ENCODE measurements at regions not wholly inside any gene's neighbourhood (a gene's known extent, or its start where the extent isn't known, plus 50 kb on each side); places are given as distances from the start of the nearest gene placed in this dataset.

DNA sequence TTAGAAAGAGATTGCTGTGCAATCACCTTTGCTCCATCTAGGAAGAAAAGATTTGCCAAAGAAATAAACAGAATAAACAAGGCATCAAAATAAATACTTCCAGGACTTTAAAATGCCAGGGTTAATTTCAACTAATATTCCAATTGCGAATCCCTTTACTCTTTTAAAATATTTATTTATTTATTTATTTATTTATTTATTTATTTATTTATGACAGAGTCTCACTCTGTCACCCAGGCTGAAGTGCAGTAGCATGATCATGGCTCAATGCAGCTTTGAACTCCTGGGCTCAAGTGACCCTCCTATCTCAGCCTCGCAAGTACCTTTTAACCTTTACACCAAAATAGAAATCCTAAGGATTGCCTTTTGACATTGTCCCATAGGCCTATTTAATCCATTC is 191.1 kb downstream of the EDN1 start:
- no peak overlapping the region for H3K4me3 Mint-ChIP-seq
- no peaks in the 10 kb centered on the region for H3K9me3 Mint-ChIP-seq
- TF ChIP-seq, protein P1, sequence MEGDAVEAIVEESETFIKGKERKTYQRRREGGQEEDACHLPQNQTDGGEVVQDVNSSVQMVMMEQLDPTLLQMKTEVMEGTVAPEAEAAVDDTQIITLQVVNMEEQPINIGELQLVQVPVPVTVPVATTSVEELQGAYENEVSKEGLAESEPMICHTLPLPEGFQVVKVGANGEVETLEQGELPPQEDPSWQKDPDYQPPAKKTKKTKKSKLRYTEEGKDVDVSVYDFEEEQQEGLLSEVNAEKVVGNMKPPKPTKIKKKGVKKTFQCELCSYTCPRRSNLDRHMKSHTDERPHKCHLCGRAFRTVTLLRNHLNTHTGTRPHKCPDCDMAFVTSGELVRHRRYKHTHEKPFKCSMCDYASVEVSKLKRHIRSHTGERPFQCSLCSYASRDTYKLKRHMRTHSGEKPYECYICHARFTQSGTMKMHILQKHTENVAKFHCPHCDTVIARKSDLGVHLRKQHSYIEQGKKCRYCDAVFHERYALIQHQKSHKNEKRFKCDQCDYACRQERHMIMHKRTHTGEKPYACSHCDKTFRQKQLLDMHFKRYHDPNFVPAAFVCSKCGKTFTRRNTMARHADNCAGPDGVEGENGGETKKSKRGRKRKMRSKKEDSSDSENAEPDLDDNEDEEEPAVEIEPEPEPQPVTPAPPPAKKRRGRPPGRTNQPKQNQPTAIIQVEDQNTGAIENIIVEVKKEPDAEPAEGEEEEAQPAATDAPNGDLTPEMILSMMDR (IDR thresholded peaks at IDR 0.05): no peak
- no peak for DNase-seq
- H3K36me3 Mint-ChIP-seq (ENCODE audit: low read depth): no peaks in the 10 kb centered on the region
- peaks cover 82% of the 10 kb centered on the region for H3K4me1 Mint-ChIP-seq (ENCODE audit: low read depth)
- no peaks in the 10 kb centered on the region for H3K27me3 Mint-ChIP-seq (ENCODE audit: insufficient read depth)
- no peak overlapping the region for H3K27ac Mint-ChIP-seq

DNA sequence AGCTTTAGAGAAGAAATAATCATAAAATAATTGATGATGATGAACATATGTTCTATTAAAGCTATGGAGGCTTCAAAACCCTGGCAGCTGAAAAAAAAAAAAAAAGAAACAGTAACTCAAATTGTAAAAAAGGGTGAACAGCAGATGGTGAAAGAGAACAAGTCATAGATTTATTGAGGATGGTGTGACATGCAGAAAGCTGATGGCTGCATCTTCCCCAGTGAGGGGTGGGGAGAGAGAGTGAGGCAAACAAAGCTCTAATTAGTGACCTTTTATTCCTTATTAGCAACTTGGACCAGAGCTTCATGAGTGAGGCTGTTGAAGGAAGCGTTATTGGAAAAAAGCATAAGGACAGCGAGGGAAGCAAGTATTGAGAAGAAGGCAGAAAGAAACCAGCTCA is 191.7 kb downstream of the EDN1 start:
- Mint-ChIP-seq H3K27ac (no peak overlapping the region), H3K36me3 (ENCODE audit: low read depth) (no peaks in the 10 kb centered on the region), H3K9me3 (no peaks in the 10 kb centered on the region), H3K4me3 (no peak overlapping the region), H3K27me3 (ENCODE audit: insufficient read depth) (no peaks in the 10 kb centered on the region), H3K4me1 (ENCODE audit: low read depth) (peaks cover 82% of the 10 kb centered on the region)
- TF ChIP-seq, protein P1 (IDR thresholded peaks at IDR 0.05): no peak
- no peak for DNase-seq

DNA sequence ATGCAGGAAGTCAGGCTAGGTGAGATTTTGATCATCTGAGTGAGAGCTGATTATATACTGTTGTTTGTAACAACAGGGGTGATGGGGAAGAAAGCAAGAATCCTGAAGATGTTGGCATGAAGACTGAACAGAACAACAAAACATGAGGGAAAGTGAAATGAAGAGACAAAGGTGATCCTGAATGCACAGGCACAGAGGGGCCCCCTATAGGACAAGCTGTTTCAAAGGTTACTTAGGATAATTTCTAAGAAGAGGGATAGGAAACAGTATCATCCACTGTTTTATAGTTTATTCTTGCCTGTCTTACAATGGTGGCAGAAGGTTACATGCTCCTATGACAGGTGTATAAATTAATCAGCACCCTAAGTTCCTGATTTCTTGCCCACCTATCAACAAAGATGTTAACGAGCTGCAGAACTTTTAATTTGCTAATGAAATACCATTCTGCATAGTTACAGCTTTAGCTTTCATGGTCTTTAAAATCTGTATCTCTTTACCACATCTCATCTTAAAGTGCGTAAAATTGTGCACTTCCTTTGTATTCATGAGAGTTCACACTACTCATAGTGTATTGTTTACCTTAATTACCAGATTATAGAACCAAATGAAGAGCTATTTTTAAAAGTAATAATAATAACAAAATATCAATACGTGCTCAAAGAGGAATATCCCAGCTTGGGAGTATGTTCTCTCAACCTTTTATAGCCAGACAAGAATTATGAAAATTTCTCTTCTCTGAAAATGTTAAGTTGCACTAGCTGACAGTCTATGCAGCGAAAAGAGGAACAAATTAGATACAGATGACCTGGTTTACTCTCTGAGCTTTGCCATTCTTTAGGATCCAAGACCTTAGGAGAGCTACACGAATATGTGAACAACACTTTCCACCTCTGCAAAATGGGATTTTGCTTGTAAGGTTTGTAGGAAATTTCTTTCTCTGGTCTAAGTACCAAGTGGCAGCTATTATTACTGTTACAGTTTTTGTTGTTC is 192.5 kb downstream of the EDN1 start:
- peaks cover 85% of the 10 kb centered on the region for H3K4me1 Mint-ChIP-seq (ENCODE audit: low read depth)
- H3K4me3 Mint-ChIP-seq: peak overlapping the region; percentile 81; the same call in 1 of the 2 replicates
- DNase-seq: no peak
- H3K36me3 Mint-ChIP-seq (ENCODE audit: low read depth): no peaks in the 10 kb centered on the region
- H3K27me3 Mint-ChIP-seq (ENCODE audit: insufficient read depth): no peaks in the 10 kb centered on the region
- H3K27ac Mint-ChIP-seq: peak overlapping the region; percentile 89
- TF ChIP-seq, protein P1 (IDR thresholded peaks at IDR 0.05): peak; percentile 51
- no peaks in the 10 kb centered on the region for H3K9me3 Mint-ChIP-seq

DNA sequence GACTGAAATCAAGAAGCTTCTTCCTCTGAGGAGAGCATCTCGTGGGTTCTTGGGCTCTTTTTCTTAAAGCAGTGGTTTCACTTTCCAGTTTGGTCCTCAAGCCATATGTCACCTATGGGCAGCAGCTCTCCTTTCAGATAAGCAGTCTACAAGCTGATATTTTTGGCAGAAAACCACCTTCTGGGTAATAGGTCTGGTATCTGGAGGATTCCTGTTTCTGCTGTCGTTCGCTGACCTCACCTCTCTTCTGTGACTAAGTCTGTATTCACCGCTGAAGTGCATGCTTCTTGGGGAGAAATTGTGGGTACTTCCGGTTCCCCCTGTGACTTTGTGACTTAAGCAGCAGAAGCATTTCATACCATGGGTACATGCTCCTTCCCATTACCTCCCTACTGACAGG is 193.6 kb downstream of the EDN1 start:
- H3K27me3 Mint-ChIP-seq (ENCODE audit: insufficient read depth): no peaks in the 10 kb centered on the region
- DNase-seq: peak; percentile 93
- H3K9me3 Mint-ChIP-seq: no peaks in the 10 kb centered on the region
- TF ChIP-seq, protein P1 (IDR thresholded peaks at IDR 0.05): no peak
- peak overlapping the region; percentile 81 for H3K4me3 Mint-ChIP-seq
- H3K4me1 Mint-ChIP-seq (ENCODE audit: low read depth): peaks cover 91% of the 10 kb centered on the region
- no peaks in the 10 kb centered on the region for H3K36me3 Mint-ChIP-seq (ENCODE audit: low read depth)
- peak overlapping the region; percentile 89 for H3K27ac Mint-ChIP-seq

DNA sequence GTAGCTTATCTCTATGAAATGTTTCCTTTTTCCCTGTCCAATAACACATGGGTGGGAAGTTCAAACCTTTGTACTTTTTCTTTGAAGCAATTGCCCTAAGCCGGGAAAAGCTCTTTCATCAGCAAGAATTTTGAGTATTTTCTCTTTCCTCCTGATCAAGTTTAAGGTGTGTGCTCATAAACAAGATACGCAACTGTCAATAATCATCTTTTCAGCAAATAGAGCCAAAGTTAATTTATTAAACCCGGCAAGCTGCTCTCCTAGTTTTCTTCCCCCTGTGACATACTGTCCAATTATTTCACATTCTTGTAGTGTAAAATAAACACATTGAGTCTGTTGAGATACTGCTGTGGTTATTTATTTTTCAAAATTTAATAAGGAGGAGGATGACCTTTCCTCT is 194.4 kb downstream of the EDN1 start:
- H3K9me3 Mint-ChIP-seq: no peaks in the 10 kb centered on the region
- H3K36me3 Mint-ChIP-seq (ENCODE audit: low read depth): no peaks in the 10 kb centered on the region
- H3K27ac Mint-ChIP-seq: peak overlapping the region; percentile 89; the same call in 1 of the 2 replicates
- TF ChIP-seq, protein P1 (IDR thresholded peaks at IDR 0.05): no peak
- peaks cover 94% of the 10 kb centered on the region for H3K4me1 Mint-ChIP-seq (ENCODE audit: low read depth)
- no peak overlapping the region for H3K4me3 Mint-ChIP-seq
- no peak for DNase-seq
- H3K27me3 Mint-ChIP-seq (ENCODE audit: insufficient read depth): no peaks in the 10 kb centered on the region

Data from HFFc6 (cell line).